ENCODE measurements at regions not wholly inside any gene's neighbourhood (a gene's known extent, or its start where the extent isn't known, plus 50 kb on each side); places are given as distances from the start of the nearest gene placed in this dataset.
A peak's percentile ranks its signal among the peaks of the same experiment; 100 is the strongest.

DNA sequence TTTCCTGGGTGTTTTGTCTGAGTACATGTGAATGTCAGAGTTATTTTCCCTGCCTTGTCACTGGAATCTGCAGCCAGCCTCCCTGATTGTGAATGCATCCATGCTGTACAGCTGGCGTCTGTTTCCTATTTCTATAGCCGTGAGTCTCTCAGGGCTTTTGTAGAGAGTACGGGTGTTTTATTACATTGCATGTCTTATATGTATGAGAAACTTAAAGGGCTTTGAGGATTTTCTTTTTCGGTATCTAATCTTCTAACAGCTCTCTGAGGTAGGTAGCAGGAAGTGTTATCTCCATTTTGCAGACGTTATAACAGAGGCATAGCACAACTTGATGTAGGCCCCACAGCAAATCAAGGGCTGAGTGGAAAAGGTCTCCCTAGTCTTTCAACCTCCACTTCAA is 272.9 kb downstream of the PRL start:
- Histone ChIP-seq H2AFZ (ENCODE audit: insufficient read depth, low read depth, low read length, poor library complexity, severe bottlenecking) (no peak overlapping the region), H3K4me2 (replicated peaks; ENCODE audit: low read depth, low read length, poor library complexity, severe bottlenecking) (no peak overlapping the region), H3K27ac (ENCODE audit: low read length in 2 of 2) (no peak overlapping the region), H3K27me3 (replicated peaks in 1 of 4; ENCODE audit: control extremely low read depth in 1 of 4, control insufficient read depth in 3 of 4, insufficient read depth in 4 of 4, low read length in 3 of 4) (no peaks in the 10 kb centered on the region), H3K79me2 (ENCODE audit: control insufficient read depth, insufficient read depth, low read length) (no peaks in the 10 kb centered on the region), H3K9ac (ENCODE audit: low read length) (no peak overlapping the region), H3K4me1 (ENCODE audit: control insufficient read depth in 2 of 2, insufficient read depth in 2 of 2, low read length in 2 of 2) (peaks cover 18 to 21% of the 10 kb centered on the region in 2 donors), H3K9me3 (ENCODE audit: control extremely low read depth in 1 of 3, control insufficient read depth in 2 of 3, insufficient read depth in 1 of 3, low read length in 2 of 3) (peaks cover 0 to 7% (median 0%) of the 10 kb centered on the region in 3 donors), H3K36me3 (replicated peaks in 1 of 2; ENCODE audit: control extremely low read depth in 1 of 2, control insufficient read depth in 1 of 2, extremely low read depth in 1 of 2, insufficient read depth in 2 of 2, low read length in 1 of 2) (no peaks in the 10 kb centered on the region), H4K20me1 (ENCODE audit: control insufficient read depth, insufficient read depth, low read length, poor library complexity, severe bottlenecking) (no peaks in the 10 kb centered on the region), H3K4me3 (ENCODE audit: control extremely low read depth in 1 of 5, extremely low read depth in 1 of 5, insufficient read depth in 1 of 5, low read depth in 2 of 5, low read length in 4 of 5) (no peak overlapping the region)
- Mint-ChIP-seq H3K9me3 (ENCODE audit: insufficient read depth) (peaks cover 2% of the 10 kb centered on the region), H3K27me3 (no peaks in the 10 kb centered on the region), H3K4me3 (no peak overlapping the region), H3K27ac (no peak overlapping the region), H3K4me1 (peaks cover 25% of the 10 kb centered on the region)
- ChIA-PET POLR2A (no interaction called here), CTCF (interaction anchor here (0.5 kb wide), 1 partner anchor 421 kb away, joined by 4 read pairs; no protein-coding TSS in a partner anchor)
- ATAC-seq (ENCODE audit: low read depth) (no peak), DNase-seq (no peak)
- intact Hi-C loops (cut with micrococcal nuclease): no loop called here
- no peak for TF ChIP-seq EZH2 (IDR thresholded peaks at IDR 0.05; ENCODE audit: borderline replicate concordance, insufficient read depth, low read depth, low read length, poor library complexity, severe bottlenecking)
- TF ChIP-seq, protein P1, sequence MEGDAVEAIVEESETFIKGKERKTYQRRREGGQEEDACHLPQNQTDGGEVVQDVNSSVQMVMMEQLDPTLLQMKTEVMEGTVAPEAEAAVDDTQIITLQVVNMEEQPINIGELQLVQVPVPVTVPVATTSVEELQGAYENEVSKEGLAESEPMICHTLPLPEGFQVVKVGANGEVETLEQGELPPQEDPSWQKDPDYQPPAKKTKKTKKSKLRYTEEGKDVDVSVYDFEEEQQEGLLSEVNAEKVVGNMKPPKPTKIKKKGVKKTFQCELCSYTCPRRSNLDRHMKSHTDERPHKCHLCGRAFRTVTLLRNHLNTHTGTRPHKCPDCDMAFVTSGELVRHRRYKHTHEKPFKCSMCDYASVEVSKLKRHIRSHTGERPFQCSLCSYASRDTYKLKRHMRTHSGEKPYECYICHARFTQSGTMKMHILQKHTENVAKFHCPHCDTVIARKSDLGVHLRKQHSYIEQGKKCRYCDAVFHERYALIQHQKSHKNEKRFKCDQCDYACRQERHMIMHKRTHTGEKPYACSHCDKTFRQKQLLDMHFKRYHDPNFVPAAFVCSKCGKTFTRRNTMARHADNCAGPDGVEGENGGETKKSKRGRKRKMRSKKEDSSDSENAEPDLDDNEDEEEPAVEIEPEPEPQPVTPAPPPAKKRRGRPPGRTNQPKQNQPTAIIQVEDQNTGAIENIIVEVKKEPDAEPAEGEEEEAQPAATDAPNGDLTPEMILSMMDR (IDR thresholded peaks at IDR 0.05): no peak
- no CpG with 5 or more reads among the region's 5 CpGs for WGBS (ENCODE audit: insufficient coverage)

DNA sequence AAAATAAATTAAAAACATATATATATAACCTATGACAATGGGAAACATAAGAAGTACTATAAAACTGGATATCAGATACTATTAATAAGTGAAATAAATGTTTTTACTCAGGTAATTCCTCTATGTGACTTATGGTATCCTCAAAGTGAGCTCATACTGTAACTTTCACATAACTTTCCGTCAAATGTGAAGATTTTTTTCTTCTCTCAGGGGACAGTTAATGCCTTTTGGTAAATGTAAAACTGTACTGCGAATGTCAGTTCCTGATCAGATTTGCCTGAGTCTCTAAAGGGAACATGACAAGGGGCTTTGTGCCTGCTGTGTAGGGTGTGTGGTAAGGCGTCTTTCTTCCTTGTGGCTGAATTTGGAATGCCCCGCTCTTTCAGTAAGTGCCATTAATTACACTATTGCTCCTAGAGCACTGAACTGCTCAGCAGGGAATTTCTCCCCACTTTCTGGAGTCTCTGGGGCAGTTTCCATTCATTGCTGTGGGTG is 271.8 kb downstream of the PRL start:
- H3K79me2 ChIP-seq (ENCODE audit: control insufficient read depth, insufficient read depth, low read length): no peaks in the 10 kb centered on the region
- no peak overlapping the region for H3K4me3 ChIP-seq (ENCODE audit: control extremely low read depth in 1 of 5, extremely low read depth in 1 of 5, insufficient read depth in 1 of 5, low read depth in 2 of 5, low read length in 4 of 5)
- H3K9me3 ChIP-seq (ENCODE audit: control extremely low read depth in 1 of 3, control insufficient read depth in 2 of 3, insufficient read depth in 1 of 3, low read length in 2 of 3): peaks cover 0 to 7% (median 0%) of the 10 kb centered on the region in 3 donors
- WGBS (ENCODE audit: insufficient coverage): no CpG with 5 or more reads among the region's 4 CpGs
- no peak for TF ChIP-seq EZH2 (IDR thresholded peaks at IDR 0.05; ENCODE audit: borderline replicate concordance, insufficient read depth, low read depth, low read length, poor library complexity, severe bottlenecking)
- TF ChIP-seq, protein P1 (IDR thresholded peaks at IDR 0.05): no peak
- no peak overlapping the region for H2AFZ ChIP-seq (ENCODE audit: insufficient read depth, low read depth, low read length, poor library complexity, severe bottlenecking)
- H3K27me3 Mint-ChIP-seq: no peaks in the 10 kb centered on the region
- H4K20me1 ChIP-seq (ENCODE audit: control insufficient read depth, insufficient read depth, low read length, poor library complexity, severe bottlenecking): no peaks in the 10 kb centered on the region
- POLR2A ChIA-PET: no interaction called here
- CTCF ChIA-PET: no interaction called here
- H3K36me3 ChIP-seq (replicated peaks in 1 of 2; ENCODE audit: control extremely low read depth in 1 of 2, control insufficient read depth in 1 of 2, extremely low read depth in 1 of 2, insufficient read depth in 2 of 2, low read length in 1 of 2): no peaks in the 10 kb centered on the region
- H3K27me3 ChIP-seq (replicated peaks in 1 of 4; ENCODE audit: control extremely low read depth in 1 of 4, control insufficient read depth in 3 of 4, insufficient read depth in 4 of 4, low read length in 3 of 4): no peaks in the 10 kb centered on the region
- no peak overlapping the region for H3K4me3 Mint-ChIP-seq
- H3K4me1 Mint-ChIP-seq: peaks cover 25% of the 10 kb centered on the region
- peaks cover 19 to 21% of the 10 kb centered on the region in 2 donors for H3K4me1 ChIP-seq (ENCODE audit: control insufficient read depth in 2 of 2, insufficient read depth in 2 of 2, low read length in 2 of 2)
- no peak overlapping the region for H3K27ac ChIP-seq (ENCODE audit: low read length in 2 of 2)
- no peak overlapping the region for H3K9ac ChIP-seq (ENCODE audit: low read length)
- H3K9me3 Mint-ChIP-seq (ENCODE audit: insufficient read depth): peaks cover 2% of the 10 kb centered on the region
- ATAC-seq (ENCODE audit: low read depth) (no peak), DNase-seq (no peak)
- peak overlapping the region; percentile 7 for H3K4me2 ChIP-seq (replicated peaks; ENCODE audit: low read depth, low read length, poor library complexity, severe bottlenecking)
- intact Hi-C loops (cut with micrococcal nuclease): no loop called here
- H3K27ac Mint-ChIP-seq: no peak overlapping the region

Measured in B cell (primary cell).